ENCODE measurements at regions not wholly inside any gene's neighbourhood (a gene's known extent, or its start where the extent isn't known, plus 50 kb on each side); places are given as distances from the start of the nearest gene placed in this dataset.

DNA sequence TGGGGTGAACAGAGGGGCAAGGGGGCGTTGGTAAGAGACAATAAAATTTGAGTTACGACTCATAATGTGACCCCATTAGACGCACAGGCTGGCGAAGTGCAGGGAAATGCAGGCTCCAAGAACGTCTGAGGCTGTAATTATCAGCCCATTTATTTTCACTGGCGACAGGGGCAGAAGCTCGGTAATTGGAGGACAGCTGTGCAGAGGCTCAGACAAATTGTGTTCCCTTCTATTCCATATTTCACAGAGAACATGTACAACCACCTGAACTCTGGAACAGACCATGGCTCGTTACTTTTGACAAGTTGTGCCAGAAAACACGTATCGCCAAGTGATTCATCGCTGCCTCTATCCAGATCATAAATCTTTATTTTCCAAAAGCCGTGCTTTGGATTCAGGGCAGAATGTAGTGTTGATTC, 137.3 kb upstream of the FRMD4A start:
- H3K9me3 ChIP-seq: no peaks in the 10 kb centered on the region
- no peaks in the 10 kb centered on the region for H3K36me3 ChIP-seq
- no peaks in the 10 kb centered on the region for H3K27me3 ChIP-seq
- no peaks in the 10 kb centered on the region for H3K4me1 ChIP-seq
- no peak overlapping the region for H3K27ac ChIP-seq
- TF ChIP-seq, protein P1, sequence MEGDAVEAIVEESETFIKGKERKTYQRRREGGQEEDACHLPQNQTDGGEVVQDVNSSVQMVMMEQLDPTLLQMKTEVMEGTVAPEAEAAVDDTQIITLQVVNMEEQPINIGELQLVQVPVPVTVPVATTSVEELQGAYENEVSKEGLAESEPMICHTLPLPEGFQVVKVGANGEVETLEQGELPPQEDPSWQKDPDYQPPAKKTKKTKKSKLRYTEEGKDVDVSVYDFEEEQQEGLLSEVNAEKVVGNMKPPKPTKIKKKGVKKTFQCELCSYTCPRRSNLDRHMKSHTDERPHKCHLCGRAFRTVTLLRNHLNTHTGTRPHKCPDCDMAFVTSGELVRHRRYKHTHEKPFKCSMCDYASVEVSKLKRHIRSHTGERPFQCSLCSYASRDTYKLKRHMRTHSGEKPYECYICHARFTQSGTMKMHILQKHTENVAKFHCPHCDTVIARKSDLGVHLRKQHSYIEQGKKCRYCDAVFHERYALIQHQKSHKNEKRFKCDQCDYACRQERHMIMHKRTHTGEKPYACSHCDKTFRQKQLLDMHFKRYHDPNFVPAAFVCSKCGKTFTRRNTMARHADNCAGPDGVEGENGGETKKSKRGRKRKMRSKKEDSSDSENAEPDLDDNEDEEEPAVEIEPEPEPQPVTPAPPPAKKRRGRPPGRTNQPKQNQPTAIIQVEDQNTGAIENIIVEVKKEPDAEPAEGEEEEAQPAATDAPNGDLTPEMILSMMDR (IDR thresholded peaks at IDR 0.05): no peak
- no peak for TF ChIP-seq POLR2A (IDR thresholded peaks at IDR 0.05)
- DNase-seq: no peak
- no peak overlapping the region for H3K4me3 ChIP-seq

DNA sequence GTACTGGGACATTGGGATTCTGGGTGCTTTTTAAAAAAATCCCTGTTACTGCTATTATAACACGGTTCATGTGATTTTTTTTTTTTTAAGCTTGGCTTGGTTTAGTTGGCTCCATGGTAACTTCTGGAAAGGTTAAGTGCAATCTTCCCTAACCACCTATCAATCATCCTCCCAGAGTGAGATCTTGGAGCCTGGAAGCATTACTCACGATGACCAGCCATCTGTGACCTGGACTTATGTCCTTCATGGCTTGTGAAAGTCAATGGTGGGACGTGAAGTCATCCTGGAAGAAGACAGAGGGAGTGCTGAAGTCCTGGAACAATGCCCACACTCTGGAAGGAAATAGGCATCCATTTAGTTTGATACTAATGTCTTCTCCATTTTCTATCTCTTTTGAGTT, 135.5 kb upstream of the FRMD4A start:
- no peak for DNase-seq
- no peaks in the 10 kb centered on the region for H3K4me1 ChIP-seq
- H3K9me3 ChIP-seq: no peaks in the 10 kb centered on the region
- H3K27me3 ChIP-seq: no peaks in the 10 kb centered on the region
- no peaks in the 10 kb centered on the region for H3K36me3 ChIP-seq
- H3K27ac ChIP-seq: no peak overlapping the region
- TF ChIP-seq, protein P1 (IDR thresholded peaks at IDR 0.05): no peak
- no peak for TF ChIP-seq POLR2A (IDR thresholded peaks at IDR 0.05)
- no peak overlapping the region for H3K4me3 ChIP-seq

DNA sequence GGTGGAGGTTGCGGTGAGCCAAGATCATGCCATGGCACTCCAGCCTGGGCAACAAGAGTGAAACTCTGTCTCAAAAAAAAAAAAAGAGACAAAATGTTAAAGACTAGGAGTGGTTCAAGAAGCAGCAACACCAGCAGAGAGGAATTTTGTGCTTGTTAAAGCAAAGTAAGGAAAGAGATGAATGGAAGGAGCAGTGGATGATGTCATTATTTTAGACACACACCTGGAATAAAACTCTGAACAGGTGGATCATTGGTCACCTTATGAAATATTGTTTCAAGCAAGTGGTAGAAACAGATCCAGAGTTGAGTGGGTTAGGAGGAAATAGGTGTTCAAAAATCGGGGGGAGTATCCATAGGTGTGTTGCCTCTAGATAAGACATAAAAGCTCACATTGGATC, 129.7 kb upstream of the FRMD4A start:
- Histone ChIP-seq H3K27ac (no peak overlapping the region), H3K36me3 (no peaks in the 10 kb centered on the region), H3K4me1 (no peaks in the 10 kb centered on the region), H3K9me3 (no peaks in the 10 kb centered on the region), H3K4me3 (no peak overlapping the region), H3K27me3 (no peaks in the 10 kb centered on the region)
- TF ChIP-seq, protein P1 (IDR thresholded peaks at IDR 0.05): no peak
- TF ChIP-seq POLR2A (IDR thresholded peaks at IDR 0.05): no peak
- no peak for DNase-seq

DNA sequence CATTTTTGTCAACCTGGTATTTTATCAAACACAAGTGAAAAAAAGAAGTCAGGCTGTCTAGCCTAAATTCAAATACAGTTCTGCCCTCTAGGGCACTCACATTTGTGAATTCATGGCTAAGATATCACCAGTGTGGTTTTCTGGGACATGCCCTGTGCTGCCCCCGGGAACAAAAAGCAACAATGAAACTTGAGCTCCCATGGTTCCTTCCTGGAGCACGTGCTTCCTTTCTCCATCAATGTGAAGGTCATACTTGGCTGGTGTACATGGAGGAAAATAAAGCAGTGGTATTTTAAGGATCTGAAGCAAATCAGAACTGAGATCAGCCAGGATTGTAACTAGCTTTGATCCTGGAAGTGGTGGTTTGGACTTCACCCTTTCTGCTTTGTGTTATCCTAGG, 128.9 kb upstream of the FRMD4A start:
- DNase-seq: no peak
- no peak for TF ChIP-seq POLR2A (IDR thresholded peaks at IDR 0.05)
- TF ChIP-seq, protein P1 (IDR thresholded peaks at IDR 0.05): no peak
- H3K4me3 ChIP-seq: no peak overlapping the region

DNA sequence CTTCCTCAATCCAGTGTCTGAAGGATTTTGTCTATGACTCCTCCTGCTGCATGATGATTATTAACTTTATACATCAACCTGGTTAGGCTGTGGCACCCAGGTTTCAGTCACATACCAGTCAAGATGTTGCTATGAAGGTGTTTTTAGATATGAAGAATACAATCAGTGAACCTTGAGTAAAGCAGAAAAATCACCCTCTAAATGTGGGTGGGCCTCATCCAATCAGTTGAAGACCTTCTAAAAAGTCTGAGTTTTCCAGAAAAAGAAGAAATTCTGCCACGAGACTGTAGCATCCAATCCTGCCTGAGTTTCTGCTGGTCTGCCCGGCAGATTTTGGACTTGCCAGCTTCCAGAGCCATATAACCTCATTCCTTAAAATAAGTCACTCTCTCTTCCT, 126.1 kb upstream of the FRMD4A start:
- no peak for DNase-seq
- Histone ChIP-seq H3K9me3 (no peaks in the 10 kb centered on the region), H3K27me3 (no peaks in the 10 kb centered on the region), H3K27ac (no peak overlapping the region), H3K4me3 (no peak overlapping the region), H3K36me3 (no peaks in the 10 kb centered on the region), H3K4me1 (no peaks in the 10 kb centered on the region)
- no peak for TF ChIP-seq POLR2A (IDR thresholded peaks at IDR 0.05)
- TF ChIP-seq, protein P1 (IDR thresholded peaks at IDR 0.05): no peak

More for the DNA sequence above, 128.9 kb upstream of the FRMD4A start:
- H3K36me3 ChIP-seq: no peaks in the 10 kb centered on the region
- H3K27ac ChIP-seq: no peak overlapping the region
- H3K9me3 ChIP-seq: no peaks in the 10 kb centered on the region
- no peaks in the 10 kb centered on the region for H3K27me3 ChIP-seq
- H3K4me1 ChIP-seq: no peaks in the 10 kb centered on the region

DNA sequence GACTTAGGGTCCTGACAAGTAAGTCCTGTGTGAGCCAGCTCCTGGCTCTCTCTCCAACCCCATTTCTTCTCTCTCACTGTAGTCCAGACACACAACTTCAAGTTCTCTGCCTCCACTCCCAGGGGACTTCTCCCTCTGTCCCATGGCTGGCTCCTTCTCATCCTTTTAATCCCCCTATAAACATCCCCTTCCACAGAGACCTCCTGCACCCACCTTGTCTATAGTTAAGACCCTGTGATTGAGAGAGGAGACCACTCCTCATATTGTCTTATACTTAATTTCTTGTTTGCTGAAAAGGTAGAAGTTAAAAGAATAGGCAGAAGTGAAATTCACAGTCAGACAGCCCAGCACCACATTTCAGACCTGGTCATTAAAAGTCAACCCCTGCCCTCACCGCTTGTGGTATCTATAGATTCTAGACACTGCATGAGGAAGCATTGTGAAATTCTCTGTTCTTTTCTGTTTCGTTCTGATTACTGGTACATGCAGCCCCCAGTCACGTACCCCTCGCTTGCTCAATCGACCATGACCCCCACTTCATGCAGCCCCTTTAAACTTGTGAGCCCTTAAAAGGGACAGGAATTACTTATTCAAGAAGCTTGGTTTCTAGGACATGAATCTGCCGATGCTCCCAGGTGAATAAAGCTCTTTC, 125.6 kb upstream of the FRMD4A start:
- Histone ChIP-seq H3K9me3 (no peaks in the 10 kb centered on the region), H3K36me3 (no peaks in the 10 kb centered on the region), H3K4me1 (no peaks in the 10 kb centered on the region), H3K27ac (no peak overlapping the region), H3K27me3 (no peaks in the 10 kb centered on the region), H3K4me3 (no peak overlapping the region)
- no peak for TF ChIP-seq POLR2A (IDR thresholded peaks at IDR 0.05)
- TF ChIP-seq, protein P1 (IDR thresholded peaks at IDR 0.05): no peak
- DNase-seq: no peak
